Mesendoderm (in vitro differentiated cells): ENCODE measurements at regions not wholly inside any gene's neighbourhood (a gene's known extent, or its start where the extent isn't known, plus 50 kb on each side); places are given as distances from the start of the nearest gene placed in this dataset.

Experiments used
- DNase-seq: peaks from one replicate; pipeline ENCODE4 v3.0.0; 2013
- H2AK5ac ChIP-seq: 2 replicates; pipeline ENCODE4 v1.6.1; 2013; ENCODE audit warnings: low read length, inconsistent platforms
- H2BK120ac ChIP-seq: 2 replicates; pipeline ENCODE4 v1.6.1; 2013; ENCODE audit warnings: low read depth, mild to moderate bottlenecking, low read length, moderate library complexity, mixed read lengths
- H2BK15ac ChIP-seq: replicated peaks from 2 replicates; pipeline ENCODE4 v1.6.1; 2013; ENCODE audit warnings: low read depth, mild to moderate bottlenecking, moderate library complexity
- H2BK5ac ChIP-seq: 2 replicates; pipeline ENCODE4 v1.6.1; 2013; ENCODE audit warnings: low read length, inconsistent platforms
- H3K18ac ChIP-seq: 2 replicates; pipeline ENCODE4 v1.6.1; 2013; ENCODE audit warnings: mild to moderate bottlenecking, low read length, mixed read lengths
- H3K23ac ChIP-seq: one replicate; pipeline ENCODE4 v1.6.1; 2013; ENCODE audit warnings: low read length
- H3K27ac ChIP-seq: 2 replicates; pipeline ENCODE4 v1.5.1; 2013; ENCODE audit warnings: low read depth, mild to moderate bottlenecking, inconsistent platforms, low read length, moderate library complexity
- H3K27me3 ChIP-seq: 2 replicates; pipeline ENCODE4 v1.6.1; 2013; ENCODE audit warnings: low read length, control low read depth, mild to moderate bottlenecking, inconsistent platforms; ENCODE audit not compliant: insufficient read depth, poor library complexity
- H3K36me3 ChIP-seq: 2 replicates; pipeline ENCODE4 v1.6.1; 2013; ENCODE audit warnings: low read length, inconsistent platforms; ENCODE audit not compliant: control insufficient read depth, insufficient read depth
- H3K4ac ChIP-seq: one replicate; pipeline ENCODE4 v1.6.1; 2013; ENCODE audit warnings: low read depth, mild to moderate bottlenecking, low read length, moderate library complexity
- H3K4me1 ChIP-seq: 2 replicates; pipeline ENCODE4 v1.6.1; 2013; ENCODE audit warnings: low read depth, low read length, inconsistent platforms; ENCODE audit not compliant: control insufficient read depth
- H3K4me2 ChIP-seq: 2 replicates; pipeline ENCODE4 v1.6.1; 2013; ENCODE audit warnings: low read length
- H3K4me3 ChIP-seq: 2 replicates; pipeline ENCODE4 v1.5.1; 2013; ENCODE audit warnings: mild to moderate bottlenecking, low read length
- H3K56ac ChIP-seq: one replicate; pipeline ENCODE4 v1.6.1; 2013; ENCODE audit warnings: low read length
- H3K79me1 ChIP-seq: 2 replicates; pipeline ENCODE4 v1.6.1; 2013; ENCODE audit warnings: low read length, inconsistent platforms
- H3K79me2 ChIP-seq: 2 replicates; pipeline ENCODE4 v1.6.1; 2013; ENCODE audit warnings: mild to moderate bottlenecking, low read length; ENCODE audit not compliant: control insufficient read depth, insufficient read depth
- H3K9ac ChIP-seq: 2 replicates; pipeline ENCODE4 v1.6.1; 2013; ENCODE audit warnings: low read length, inconsistent platforms
- H4K5ac ChIP-seq: one replicate; pipeline ENCODE4 v1.6.1; 2013; ENCODE audit warnings: low read length
- H4K8ac ChIP-seq: one replicate; pipeline ENCODE4 v1.6.1; 2013; ENCODE audit warnings: low read depth, mild to moderate bottlenecking, control low read depth, low read length, moderate library complexity
- WGBS: extraction: QIAGEN DNeasy Blood & Tissue Kit; methylation state at CpG from one replicate; pipeline ENCODE4 v1.1.7; 2013; ENCODE audit warnings: low lambda C conversion rate, missing lambda C conversion rate; ENCODE audit not compliant: insufficient coverage; ENCODE audit errors: extremely low coverage; 5-methylcytosine and 5-hydroxymethylcytosine counted together

GRCh38 chr6:105567140-105567539, 164.3 kb upstream of the PREP start:
- no peaks in the 10 kb centered on the region for H3K79me2 ChIP-seq
- H3K56ac ChIP-seq = no peak overlapping the region
- H3K79me1 ChIP-seq = no peaks in the 10 kb centered on the region
- H3K27me3 ChIP-seq = no peaks in the 10 kb centered on the region
- no peak for DNase-seq
- H3K27ac ChIP-seq = no peak overlapping the region
- no peak overlapping the region for H3K23ac ChIP-seq
- WGBS = no CpG with 5 or more reads among the region's 4 CpGs
- H3K18ac ChIP-seq = no peak overlapping the region
- H2BK120ac ChIP-seq = no peak overlapping the region
- no peak overlapping the region for H2AK5ac ChIP-seq
- H3K4me3 ChIP-seq = no peak overlapping the region
- H2BK15ac ChIP-seq = no peak overlapping the region
- H3K36me3 ChIP-seq = no peaks in the 10 kb centered on the region
- no peak overlapping the region for H3K9ac ChIP-seq
- H3K4ac ChIP-seq = no peak overlapping the region
- H4K8ac ChIP-seq = no peak overlapping the region
- H4K5ac ChIP-seq = no peak overlapping the region
- no peak overlapping the region for H2BK5ac ChIP-seq
- no peak overlapping the region for H3K4me2 ChIP-seq
- H3K4me1 ChIP-seq = no peaks in the 10 kb centered on the region

- H3K4me3 ChIP-seq = no peak overlapping the region
- H3K4me2 ChIP-seq = no peak overlapping the region
- H3K4me1 ChIP-seq = no peaks in the 10 kb centered on the region
- no peak overlapping the region for H3K56ac ChIP-seq
- no peak overlapping the region for H3K9ac ChIP-seq
- H3K4ac ChIP-seq = no peak overlapping the region
- no peak overlapping the region for H3K18ac ChIP-seq
- H2BK120ac ChIP-seq = no peak overlapping the region
- H3K27me3 ChIP-seq = no peaks in the 10 kb centered on the region
- H2BK15ac ChIP-seq = no peak overlapping the region
- H2AK5ac ChIP-seq = no peak overlapping the region
- H2BK5ac ChIP-seq = no peak overlapping the region
- no peak for DNase-seq
- WGBS = no CpG with 5 or more reads among the region's 6 CpGs
- H3K36me3 ChIP-seq = no peaks in the 10 kb centered on the region
- no peak overlapping the region for H4K5ac ChIP-seq
- no peaks in the 10 kb centered on the region for H3K79me2 ChIP-seq
- no peak overlapping the region for H4K8ac ChIP-seq
- H3K23ac ChIP-seq = no peak overlapping the region
- H3K27ac ChIP-seq = no peak overlapping the region
- no peaks in the 10 kb centered on the region for H3K79me1 ChIP-seq
These were observed 163.6 kb upstream of the PREP start for GRCh38 chr6:105566503-105566902.

GRCh38 chr6:105564121-105564902, 161.4 kb upstream of the PREP start:
- Histone ChIP-seq H3K4ac (no peak overlapping the region), H3K27ac (no peak overlapping the region), H2AK5ac (no peak overlapping the region), H3K56ac (no peak overlapping the region), H3K79me2 (no peaks in the 10 kb centered on the region), H3K9ac (no peak overlapping the region), H2BK15ac (no peak overlapping the region), H3K4me3 (no peak overlapping the region), H3K27me3 (no peaks in the 10 kb centered on the region), H2BK5ac (no peak overlapping the region), H3K79me1 (no peaks in the 10 kb centered on the region), H4K5ac (no peak overlapping the region), H2BK120ac (no peak overlapping the region), H3K4me2 (no peak overlapping the region), H3K36me3 (no peaks in the 10 kb centered on the region), H3K23ac (no peak overlapping the region), H3K4me1 (no peaks in the 10 kb centered on the region), H4K8ac (no peak overlapping the region), H3K18ac (no peak overlapping the region)
- DNase-seq = no peak
- WGBS = 100% methylated on average over 1 of the region's 6 CpGs

- Histone ChIP-seq H3K4me1 (no peaks in the 10 kb centered on the region), H3K27ac (no peak overlapping the region), H2BK120ac (no peak overlapping the region), H3K27me3 (no peaks in the 10 kb centered on the region), H3K4me2 (no peak overlapping the region), H3K36me3 (no peaks in the 10 kb centered on the region), H3K9ac (no peak overlapping the region), H3K4me3 (no peak overlapping the region), H3K4ac (no peak overlapping the region), H2BK15ac (no peak overlapping the region), H2AK5ac (no peak overlapping the region), H4K8ac (no peak overlapping the region), H3K79me2 (no peaks in the 10 kb centered on the region), H3K18ac (no peak overlapping the region), H4K5ac (no peak overlapping the region), H3K23ac (no peak overlapping the region), H3K56ac (no peak overlapping the region), H3K79me1 (no peaks in the 10 kb centered on the region), H2BK5ac (no peak overlapping the region)
- DNase-seq = no peak
- WGBS = no CpG with 5 or more reads among the region's 1 CpG
These were observed 159.1 kb upstream of the PREP start for GRCh38 chr6:105562027-105562426.

- H2BK5ac ChIP-seq = no peak overlapping the region
- H3K27ac ChIP-seq = no peak overlapping the region
- no peak overlapping the region for H3K4me2 ChIP-seq
- no peak overlapping the region for H4K8ac ChIP-seq
- H2BK15ac ChIP-seq = no peak overlapping the region
- no peak overlapping the region for H3K4me3 ChIP-seq
- DNase-seq = no peak
- H3K4me1 ChIP-seq = no peaks in the 10 kb centered on the region
- H2BK120ac ChIP-seq = no peak overlapping the region
- no peak overlapping the region for H3K4ac ChIP-seq
- H4K5ac ChIP-seq = no peak overlapping the region
- H3K79me2 ChIP-seq = no peaks in the 10 kb centered on the region
- H3K9ac ChIP-seq = no peak overlapping the region
- H3K36me3 ChIP-seq = no peaks in the 10 kb centered on the region
- no peak overlapping the region for H3K56ac ChIP-seq
- H3K18ac ChIP-seq = no peak overlapping the region
- H3K27me3 ChIP-seq = no peaks in the 10 kb centered on the region
- no peak overlapping the region for H2AK5ac ChIP-seq
- no peaks in the 10 kb centered on the region for H3K79me1 ChIP-seq
- H3K23ac ChIP-seq = no peak overlapping the region
These were observed 158.6 kb upstream of the PREP start for GRCh38 chr6:105561486-105561885.

GRCh38 chr6:105560611-105561066, 157.8 kb upstream of the PREP start:
- Histone ChIP-seq H2BK15ac (no peak overlapping the region), H3K23ac (no peak overlapping the region), H3K4me3 (no peak overlapping the region), H3K4me2 (no peak overlapping the region), H3K56ac (no peak overlapping the region), H2BK5ac (no peak overlapping the region), H3K79me1 (no peaks in the 10 kb centered on the region), H2BK120ac (no peak overlapping the region), H4K5ac (no peak overlapping the region), H3K9ac (no peak overlapping the region), H3K4ac (no peak overlapping the region), H3K18ac (no peak overlapping the region), H2AK5ac (no peak overlapping the region), H4K8ac (no peak overlapping the region), H3K27ac (no peak overlapping the region), H3K79me2 (no peaks in the 10 kb centered on the region), H3K4me1 (no peaks in the 10 kb centered on the region), H3K27me3 (no peaks in the 10 kb centered on the region), H3K36me3 (no peaks in the 10 kb centered on the region)
- no peak for DNase-seq
- no CpG with 5 or more reads among the region's 2 CpGs for WGBS
